IPS-11a (cell line): ENCODE measurements at regions not wholly inside any gene's neighbourhood (a gene's known extent, or its start where the extent isn't known, plus 50 kb on each side); places are given as distances from the start of the nearest gene placed in this dataset.

Experiments used
- H3K4me3 ChIP-seq: one replicate; pipeline ENCODE4 v1.5.1; 2013; ENCODE audit warnings: low read depth, low read length, control low read depth

DNA sequence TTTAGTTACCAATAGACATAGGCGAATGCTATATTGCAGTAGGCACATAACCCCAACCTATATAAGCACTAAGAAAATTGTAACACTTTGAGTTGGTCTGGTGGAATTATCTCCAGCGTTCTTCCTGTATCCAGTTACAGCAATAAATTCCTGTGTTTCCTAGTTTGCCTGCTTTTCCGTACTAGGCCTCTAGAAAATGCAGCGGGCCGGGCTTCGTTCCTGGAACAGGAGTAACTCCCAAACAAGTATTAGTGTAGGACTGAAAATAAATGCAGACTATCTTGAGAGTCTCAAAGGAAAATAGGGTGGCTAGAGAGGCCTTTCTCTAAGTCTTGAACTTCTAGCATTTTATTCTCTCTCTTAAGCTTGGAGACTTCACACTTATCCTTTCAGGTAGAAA is 159.8 kb downstream of the OR13H1 start:
- H3K4me3 ChIP-seq, result no peak overlapping the region

DNA sequence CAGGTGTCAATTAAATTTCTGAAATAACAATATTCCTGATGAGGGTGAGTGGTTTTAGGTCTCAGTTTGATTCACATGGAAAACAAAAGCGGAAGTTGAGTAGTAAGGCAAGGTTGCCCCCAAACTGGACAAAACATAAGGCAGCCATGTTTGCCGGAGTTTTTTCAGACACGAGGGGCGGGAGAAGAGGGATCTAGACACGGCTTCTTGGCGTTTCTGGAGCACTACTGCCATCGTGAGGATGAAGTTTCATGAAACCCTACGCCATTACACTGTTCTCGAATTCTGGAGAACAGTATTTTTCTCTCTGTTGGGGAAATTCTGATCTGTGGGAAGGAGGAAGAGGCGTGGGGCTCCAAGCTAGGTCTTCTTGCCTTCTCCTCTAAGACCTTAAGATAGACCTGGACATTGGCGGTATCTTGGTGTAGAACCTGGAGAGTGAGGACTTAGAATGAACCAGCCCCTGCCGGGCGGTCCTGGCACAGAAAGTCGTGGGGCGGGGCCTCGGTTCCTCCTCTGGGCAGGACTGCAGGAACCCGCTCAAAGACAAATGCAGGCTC is 160.3 kb downstream of the OR13H1 start:
- H3K4me3 ChIP-seq, result no peak overlapping the region

DNA sequence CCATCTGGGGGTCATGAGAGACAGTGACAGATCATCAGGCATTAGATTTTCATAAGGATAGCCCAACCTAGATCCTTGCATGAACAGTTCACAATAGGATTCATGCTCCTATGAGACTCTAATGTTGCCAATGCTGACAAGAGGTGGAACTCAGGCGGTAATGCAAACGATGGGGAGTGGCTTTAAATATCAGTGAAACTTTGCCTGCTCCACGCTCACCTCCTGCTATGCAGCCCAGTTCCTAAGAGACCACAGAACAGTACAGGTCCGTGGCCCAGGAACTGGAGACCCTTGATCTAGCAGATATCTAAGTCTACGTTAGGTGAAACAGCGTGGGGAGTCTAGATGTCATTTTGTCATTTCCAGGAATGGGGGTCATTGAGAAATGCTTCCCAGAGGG is 165.7 kb downstream of the OR13H1 start:
- no peak overlapping the region for H3K4me3 ChIP-seq

DNA sequence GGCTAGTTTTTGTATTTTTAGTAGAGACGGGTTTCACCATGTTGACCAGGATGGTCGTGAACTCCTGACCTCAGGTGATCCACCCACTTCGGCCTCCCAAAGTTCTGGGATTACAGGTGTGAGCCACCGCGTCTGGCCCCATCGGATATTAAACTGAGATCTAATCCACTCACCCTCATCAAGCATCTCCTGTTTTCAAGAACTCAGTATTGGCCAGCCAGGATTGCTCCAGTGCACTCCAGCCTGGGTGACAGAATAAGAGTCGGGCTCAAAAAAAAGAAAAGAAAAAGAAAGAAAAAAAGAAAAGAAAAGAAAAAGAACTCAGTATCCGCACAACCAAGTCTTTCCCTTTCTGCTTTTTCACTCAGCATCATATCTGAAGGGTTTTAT is 167.6 kb downstream of the OR13H1 start:
- H3K4me3 ChIP-seq, result no peak overlapping the region

DNA sequence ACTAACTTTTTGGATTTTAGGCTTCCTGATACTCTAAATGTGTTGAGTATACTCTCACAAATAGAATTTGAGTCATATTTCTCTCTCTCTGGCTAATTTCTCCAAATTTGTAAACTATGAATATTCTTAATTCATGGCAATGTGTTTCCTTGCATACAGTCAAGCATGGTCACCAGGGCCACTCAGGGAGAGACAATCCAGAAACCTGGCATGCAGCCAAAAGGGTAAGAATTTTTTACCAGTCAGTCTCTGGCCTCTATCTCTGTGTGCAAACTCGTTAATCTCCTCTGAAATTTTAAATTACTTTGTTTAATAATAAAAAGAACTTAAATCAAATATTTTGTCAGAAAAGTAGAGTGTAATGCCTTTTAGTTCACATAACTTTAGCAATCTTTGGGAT is 179.8 kb downstream of the OR13H1 start:
- H3K4me3 ChIP-seq, result no peak overlapping the region

DNA sequence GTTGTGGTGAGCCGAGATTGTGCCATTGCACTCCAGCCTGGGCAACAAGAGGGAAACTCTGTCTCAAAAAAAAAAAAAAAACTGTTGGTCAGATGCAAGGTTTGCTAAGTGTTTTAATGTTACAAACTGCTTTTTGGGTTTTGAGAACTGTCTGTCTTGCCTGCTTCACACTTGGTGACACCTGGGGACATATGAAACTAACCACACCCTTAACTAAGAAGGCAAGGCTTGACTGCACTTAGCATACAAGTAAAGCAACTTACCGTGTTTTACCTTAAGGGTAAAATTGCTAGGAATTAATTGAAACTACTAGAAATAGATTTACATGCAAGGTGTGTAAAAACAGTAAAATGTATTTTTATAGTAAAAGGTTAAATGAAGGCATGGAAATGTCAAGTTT is 180.4 kb downstream of the OR13H1 start:
- no peak overlapping the region for H3K4me3 ChIP-seq

DNA sequence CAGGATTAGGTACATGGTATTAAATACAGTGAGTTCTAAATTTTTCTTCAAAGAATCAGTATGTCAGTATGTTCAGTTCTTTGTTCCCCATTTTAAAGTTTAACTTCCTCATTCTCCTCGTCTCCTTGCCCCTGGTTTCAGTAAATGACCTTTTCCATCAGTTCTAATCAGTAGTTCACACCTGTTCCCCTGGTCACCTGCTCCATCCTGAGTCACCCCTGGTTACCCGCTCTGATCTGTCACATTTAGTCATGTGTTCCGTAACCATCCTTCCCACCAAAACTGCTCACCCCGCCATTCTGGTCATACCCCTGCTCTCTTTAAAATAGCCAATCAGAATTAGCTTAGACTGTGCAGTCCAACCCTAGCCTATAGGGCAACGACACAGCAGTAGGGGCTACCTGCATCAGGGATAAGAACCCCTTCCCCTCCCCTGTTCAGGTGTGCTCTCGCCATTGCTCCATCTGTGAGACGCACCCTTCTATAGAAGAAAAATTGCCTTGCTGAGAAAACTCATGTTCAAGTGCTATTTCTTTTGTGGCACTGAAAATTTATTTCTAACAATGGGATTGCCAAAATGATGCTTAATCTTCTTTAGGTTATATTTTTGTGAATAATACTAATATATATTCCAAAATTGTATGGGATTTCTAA is 181.3 kb downstream of the OR13H1 start:
- H3K4me3 ChIP-seq, result no peak overlapping the region

DNA sequence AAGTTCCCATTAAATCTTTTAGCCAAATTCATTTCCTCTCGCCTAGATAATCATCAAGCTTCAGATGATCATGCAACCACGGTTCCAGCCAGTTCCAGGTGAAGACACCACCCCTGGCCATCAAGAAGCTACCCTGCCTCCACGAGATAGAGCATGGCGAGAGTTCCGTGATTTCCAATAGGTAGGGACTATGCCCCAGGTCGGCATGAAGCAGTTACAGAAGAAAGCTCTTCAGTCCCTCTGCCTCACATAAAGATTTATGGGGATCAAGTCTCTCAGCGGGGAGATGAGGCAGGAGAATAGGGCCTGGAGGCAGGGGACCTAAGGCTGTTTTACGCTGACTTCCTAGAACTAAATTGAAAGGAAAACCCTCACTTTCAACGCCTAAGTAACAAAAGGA is 183.9 kb downstream of the OR13H1 start:
- H3K4me3 ChIP-seq, result no peak overlapping the region

DNA sequence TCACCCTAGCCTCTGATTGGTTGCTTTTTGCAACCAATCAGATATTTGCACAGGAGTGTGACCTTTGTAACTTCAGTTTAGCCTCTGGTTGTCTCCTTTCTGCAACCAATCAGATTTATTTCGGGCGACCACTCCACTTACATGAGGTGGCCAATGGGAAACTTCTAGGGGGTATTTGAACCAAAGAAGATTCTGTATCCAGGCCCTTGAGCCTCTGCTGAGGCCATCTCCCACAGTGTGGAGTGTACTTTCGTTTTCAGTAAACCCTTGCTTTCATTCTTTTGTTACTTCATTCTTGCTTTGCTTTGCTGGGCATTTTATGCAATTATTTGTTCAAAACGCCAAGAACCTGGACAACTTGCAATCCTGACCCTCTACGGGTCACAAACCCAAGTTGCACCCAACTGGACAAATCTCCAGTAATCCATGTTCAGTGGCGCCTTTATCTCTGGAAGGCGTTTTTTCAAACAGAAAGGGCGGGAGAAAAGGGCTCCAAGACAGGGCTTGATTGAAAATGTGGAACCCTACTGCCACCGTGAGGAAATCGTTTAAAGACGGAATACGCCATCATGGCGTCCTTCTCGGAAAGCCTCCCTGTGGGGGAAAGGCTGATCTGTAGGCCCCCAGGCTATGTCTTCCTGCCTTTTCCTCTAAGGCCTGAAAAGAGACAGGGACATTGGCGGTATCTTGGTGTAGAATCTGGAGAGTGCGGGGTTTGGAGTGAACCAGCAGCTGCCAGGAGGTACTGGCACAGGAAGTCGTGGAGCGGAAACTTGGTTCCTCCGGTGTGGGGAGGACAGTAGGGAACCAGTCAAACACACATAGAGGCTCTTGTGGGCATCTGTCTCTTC is 184.6 kb downstream of the OR13H1 start:
- no peak overlapping the region for H3K4me3 ChIP-seq

DNA sequence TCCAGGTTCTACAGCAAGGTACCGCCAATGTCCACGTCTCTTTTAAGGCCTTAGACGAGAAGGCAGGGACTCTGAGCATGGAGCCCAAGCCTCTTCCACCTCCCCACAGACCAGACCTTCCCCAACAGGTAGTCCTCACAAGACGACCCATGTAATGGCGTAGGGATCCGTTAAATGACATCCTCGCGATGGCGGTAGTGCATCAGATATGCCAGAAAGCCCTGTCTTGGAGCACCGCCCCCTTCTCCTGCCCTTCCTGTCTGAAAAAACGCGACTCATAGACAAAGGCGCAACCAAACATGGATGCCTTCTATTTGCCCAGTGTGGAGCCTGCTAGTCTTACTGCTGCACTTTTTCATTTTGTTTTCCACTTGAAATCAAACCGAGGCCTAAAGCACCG is 185.4 kb downstream of the OR13H1 start:
- H3K4me3 ChIP-seq, result no peak overlapping the region

DNA sequence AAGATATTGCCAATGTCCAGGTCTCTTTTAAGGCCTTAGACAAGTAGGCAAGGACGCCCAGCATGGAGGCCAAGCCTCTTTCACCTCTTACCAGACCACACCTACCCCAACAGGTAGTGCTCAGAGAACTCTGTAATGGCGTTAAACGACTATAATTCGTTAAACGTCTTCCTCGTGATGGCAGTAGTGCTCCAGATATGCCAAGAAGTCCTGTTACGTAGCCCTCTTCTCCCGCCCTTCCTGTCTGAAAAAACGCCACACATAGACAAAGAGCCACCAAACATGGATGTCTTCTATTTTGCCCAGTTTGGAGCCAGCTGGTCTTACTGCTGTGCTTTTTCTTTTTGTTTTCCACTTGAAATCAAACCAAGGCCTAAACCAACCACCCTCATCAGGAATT is 190.7 kb downstream of the OR13H1 start:
- no peak overlapping the region for H3K4me3 ChIP-seq

DNA sequence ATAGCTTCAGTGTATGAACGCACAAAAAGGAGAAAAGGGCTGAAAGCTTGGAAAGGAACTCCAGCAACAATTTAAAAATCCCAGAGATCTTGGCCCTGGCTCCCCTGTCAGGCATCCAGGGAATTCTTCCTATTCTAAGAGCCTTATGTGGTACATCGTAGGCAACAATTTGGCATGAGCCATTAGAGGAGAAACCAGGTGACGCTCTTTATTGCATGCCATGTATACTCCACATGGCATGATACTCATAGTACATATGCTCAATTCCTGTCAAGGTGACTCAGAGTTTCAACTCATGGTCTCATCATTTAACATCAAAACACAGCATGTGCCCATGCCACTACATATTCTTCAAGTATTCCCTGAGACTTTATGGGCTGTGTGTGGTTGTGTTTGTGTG is 191.3 kb downstream of the OR13H1 start:
- H3K4me3 ChIP-seq, result no peak overlapping the region

DNA sequence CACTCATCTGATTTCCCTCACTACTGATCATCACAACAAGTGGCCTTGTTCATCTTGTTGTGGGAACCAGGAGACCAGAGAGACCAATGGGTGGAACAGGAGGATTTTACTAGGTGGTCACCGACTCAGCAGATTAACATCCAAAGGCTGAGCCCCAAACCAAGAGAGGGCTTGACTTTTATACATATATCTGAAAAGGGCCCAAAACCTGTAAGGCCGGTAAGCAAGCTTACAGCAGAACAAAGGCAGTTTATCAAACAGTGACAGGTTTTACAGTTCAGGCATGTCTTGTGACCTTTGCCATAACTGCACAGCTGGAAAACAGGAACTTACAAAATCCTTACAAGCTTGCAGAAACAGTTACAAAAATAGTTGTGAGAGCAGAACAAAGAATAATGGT is 195.9 kb downstream of the OR13H1 start:
- no peak overlapping the region for H3K4me3 ChIP-seq

DNA sequence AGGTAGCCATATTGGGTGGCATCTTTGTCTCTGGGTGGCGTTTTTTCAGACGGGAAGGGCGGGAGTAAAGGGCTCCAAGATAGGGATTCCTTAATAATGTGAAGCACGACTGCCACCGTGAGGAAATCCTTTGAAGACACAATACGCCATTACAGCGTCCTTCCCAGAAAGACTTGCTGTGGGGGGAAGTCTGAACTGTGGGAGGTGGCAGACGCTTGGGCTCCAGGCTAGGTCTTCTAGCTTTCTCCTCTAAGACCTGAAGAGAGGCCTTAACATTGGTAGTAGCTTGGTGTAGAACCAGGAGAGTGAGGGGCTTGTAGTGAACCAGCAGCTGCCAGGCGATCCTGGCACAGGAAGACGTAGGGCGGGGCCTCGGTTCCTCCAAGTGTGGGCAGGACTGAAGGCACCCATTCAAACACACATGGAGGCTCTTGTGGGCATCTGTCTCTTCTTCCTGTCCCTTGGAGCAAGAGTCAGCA is 197.3 kb downstream of the OR13H1 start:
- H3K4me3 ChIP-seq, result no peak overlapping the region

DNA sequence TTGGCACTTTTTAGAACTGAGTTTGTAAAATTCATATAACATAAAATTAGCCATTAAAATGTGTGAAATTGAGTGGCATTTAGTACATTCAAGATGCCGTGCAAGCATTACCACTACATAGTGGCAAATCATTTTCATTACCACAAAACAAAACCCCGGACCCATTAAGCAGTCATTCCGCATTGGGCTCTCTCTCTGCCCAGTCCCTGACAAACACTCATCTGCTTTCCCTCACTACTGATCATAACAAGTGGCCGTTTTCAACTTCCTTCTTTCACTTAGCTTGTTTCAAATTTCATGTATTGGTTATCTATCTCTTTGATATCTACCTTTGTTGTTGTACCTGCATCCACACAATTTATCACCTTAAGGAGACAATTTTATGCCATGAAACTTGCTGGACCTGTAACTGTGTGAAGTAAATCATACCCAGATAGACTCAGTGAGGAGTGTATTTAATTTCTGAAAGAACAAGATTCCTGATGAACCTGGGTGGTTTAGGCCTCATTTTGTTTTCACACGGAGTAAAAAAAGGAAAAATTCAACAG is 202.1 kb downstream of the OR13H1 start:
- no peak overlapping the region for H3K4me3 ChIP-seq

DNA sequence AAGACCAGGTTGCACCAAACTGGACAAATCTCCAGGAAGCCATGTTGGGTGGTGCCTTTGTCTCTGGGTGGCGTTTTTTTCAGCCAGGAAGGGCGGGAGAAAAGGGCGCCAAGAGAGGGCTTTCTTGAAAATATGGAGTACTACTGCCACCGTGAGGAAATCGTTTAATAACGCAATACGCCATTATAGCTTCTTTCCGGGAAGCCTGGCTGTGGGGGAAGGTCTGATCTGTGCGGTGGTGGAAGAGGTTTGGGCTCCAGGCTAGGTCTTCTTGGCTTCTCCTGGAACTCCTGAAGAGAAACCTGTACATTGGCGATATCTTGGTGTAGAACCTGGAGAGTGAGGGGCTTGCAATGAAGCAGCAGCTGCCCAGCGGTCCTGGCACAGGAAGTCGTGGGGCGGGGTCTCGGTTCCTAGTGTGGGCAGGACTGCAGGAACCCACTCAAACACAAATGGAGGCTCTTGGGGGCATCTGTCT is 202.7 kb downstream of the OR13H1 start:
- H3K4me3 ChIP-seq, result no peak overlapping the region

DNA sequence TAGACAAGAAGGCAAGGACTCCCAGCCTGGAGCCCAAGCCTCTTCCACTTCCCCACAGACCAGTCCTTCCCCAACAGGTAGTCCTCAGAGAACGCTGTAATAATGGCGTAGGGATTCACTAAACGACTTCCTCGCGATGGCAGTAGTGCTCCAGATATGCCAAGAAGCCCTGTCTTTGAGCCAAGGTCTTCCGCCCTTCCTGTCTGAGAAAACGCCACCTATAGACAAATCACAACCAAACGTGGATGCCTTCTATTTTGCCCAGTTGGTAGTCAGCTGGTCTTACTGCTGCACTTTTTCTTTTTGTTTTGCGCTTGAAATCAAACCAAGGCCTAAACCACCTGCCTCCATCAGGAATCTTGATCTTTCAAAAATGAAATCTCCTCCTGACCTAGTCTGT is 203.3 kb downstream of the OR13H1 start:
- no peak overlapping the region for H3K4me3 ChIP-seq

DNA sequence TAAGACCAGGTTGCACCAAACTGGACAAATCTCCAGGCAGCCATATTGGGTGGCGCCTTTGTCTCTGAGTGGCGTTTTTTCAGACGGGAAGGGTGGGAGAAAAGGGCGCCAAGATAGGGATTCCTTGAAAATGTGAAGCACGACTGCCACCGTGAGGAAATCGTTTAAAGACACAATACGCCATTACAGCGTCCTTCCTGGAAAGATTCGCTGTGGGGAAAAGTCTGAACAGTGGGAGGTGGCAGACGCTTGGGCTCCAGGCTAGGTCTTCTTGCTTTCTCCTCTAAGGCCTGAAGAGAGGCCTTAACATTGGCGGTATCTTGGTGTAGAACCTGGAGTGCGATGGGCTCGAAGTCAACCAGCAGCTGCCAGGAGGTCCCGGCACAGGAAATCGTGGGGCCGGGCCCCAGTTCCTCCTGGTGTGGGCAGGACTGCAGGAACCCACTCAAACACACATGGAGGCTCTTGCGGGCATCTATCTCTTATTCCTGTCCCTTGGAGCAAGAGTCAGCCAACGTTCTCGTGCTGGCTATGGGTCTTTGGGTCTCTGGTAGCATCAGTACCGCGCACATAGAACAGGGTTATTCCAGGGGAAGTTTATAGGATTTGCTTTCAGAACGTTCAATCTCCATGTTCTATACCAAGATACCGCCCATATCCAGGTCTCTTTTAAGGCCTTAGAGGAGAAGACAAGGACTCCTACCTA is 208.8 kb downstream of the OR13H1 start:
- no peak overlapping the region for H3K4me3 ChIP-seq

DNA sequence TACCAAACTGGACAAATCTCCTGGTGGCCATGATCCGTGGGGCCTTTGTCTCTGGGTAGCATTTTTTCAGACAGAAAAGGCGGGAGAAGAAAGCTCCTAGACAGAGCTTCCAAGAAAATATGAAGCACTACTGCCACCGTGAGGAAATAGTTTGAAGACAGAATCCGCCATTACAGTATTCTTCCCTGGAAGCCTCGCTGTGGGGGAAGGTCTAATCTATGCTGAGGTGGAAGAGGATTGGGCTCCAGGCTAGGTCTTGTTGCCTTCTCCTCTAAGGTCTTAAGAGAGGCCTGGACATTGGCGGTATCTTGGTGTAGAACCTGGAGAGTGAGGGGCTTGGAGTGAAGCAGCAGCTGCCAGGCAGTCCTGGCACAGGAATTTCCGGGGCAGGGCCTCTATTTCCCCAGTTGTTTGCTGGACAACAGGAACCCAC is 218.9 kb downstream of the OR13H1 start:
- H3K4me3 ChIP-seq, result no peak overlapping the region

DNA sequence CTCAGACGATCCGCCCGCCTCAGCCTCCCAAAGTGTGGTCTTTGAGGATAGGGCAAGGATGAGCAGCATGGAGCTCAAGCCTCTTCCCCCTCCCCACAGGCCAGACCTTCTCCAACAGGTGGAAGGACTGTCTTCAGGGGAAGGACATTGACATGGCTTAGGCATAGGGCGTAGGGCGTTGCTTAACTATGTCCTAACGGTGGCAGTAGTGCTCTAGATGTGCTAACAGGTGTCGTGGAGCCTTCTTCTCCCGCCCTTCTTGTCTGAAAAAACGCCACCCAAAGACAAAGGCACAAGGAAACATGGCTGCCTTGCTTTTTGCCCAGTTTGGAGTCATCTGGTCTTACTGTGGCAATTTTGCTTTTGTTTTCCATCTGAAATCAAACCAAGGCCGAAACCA is 219.8 kb downstream of the OR13H1 start:
- H3K4me3 ChIP-seq, result no peak overlapping the region

DNA sequence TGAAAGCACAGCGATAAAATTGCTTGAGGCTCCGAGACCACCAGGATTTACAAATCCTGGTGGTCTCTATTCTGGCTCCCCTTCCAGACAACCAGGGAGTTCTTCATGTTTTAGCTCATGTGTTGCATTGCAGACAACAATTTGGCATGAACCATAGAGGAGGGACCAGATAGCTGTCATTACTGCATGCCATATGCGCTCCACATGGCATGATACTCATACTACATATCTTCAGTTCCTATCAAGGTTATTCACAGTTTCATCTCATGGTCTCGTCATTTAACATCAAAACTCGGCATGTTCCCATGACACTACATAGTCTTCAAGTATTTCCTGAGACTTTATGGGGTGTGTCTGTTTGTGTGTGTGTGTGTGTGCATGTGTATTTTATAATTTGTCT is 220.3 kb downstream of the OR13H1 start:
- no peak overlapping the region for H3K4me3 ChIP-seq
